Neural cell (in vitro differentiated cells): ENCODE measurements at regions not wholly inside any gene's neighbourhood (a gene's known extent, or its start where the extent isn't known, plus 50 kb on each side); places are given as distances from the start of the nearest gene placed in this dataset.

Experiments
- EZH2 ChIP-seq: fragments of 200-600, 300-800 bp; shearing (Covaris generic), sonication (generic); IDR thresholded peaks from 2 replicates; pipeline ENCODE4 v1.6.1; 2014; ENCODE audit warnings: antibody characterized with exemption, low read length, borderline replicate concordance, mild to moderate bottlenecking; ENCODE audit not compliant: insufficient read depth, poor library complexity, severe bottlenecking
- POLR2AphosphoS5 ChIP-seq: IDR thresholded peaks from 2 replicates; pipeline ENCODE4 v1.6.1; 2012
- RAD21 ChIP-seq: fragments of 450-650 bp; conservative IDR thresholded peaks from 2 replicates; pipeline ENCODE4 v1.6.1; 2014; ENCODE audit warnings: antibody characterized with exemption, mild to moderate bottlenecking, moderate library complexity
- SMC3 ChIP-seq: fragments of 450-650 bp; conservative IDR thresholded peaks from 2 replicates; pipeline ENCODE4 v1.6.1; 2014; ENCODE audit warnings: antibody characterized with exemption, mild to moderate bottlenecking, moderate library complexity; ENCODE audit not compliant: poor library complexity
- TAF1 ChIP-seq: IDR thresholded peaks from 2 replicates; pipeline ENCODE4 v1.6.1; 2012; ENCODE audit warnings: low read depth
- TF ChIP-seq, protein P1 (sequence below): fragments of 450-650 bp; IDR thresholded peaks from 2 replicates; pipeline ENCODE4 v1.5.1; 2014; ENCODE audit warnings: antibody characterized with exemption, mild to moderate bottlenecking, moderate library complexity; ENCODE audit not compliant: poor library complexity, severe bottlenecking
- TF ChIP-seq, protein P2 (sequence below): IDR thresholded peaks from 2 replicates; pipeline ENCODE4 v1.6.1; 2012; ENCODE audit warnings: borderline replicate concordance

DNA sequence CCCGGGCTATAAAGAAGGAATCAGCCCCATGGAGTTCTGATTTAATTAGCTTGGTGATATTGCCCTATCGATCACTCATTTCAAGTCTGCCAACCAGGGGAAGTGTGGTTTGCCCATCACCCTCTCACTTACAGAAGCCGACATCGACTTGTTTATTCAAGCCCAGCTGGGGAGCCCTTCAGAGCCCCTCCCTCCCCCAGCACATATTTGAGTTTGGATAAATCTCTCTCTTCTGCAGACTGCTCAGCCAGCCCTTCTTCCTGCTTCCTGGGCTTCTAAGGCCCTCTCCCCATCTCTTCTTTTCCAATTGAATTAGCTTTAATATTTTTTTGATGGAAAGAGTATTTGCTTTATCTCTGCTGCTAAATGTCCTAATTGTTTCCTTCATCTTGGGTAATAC is 299.0 kb downstream of the MIAT start:
- TF ChIP-seq, protein P1, sequence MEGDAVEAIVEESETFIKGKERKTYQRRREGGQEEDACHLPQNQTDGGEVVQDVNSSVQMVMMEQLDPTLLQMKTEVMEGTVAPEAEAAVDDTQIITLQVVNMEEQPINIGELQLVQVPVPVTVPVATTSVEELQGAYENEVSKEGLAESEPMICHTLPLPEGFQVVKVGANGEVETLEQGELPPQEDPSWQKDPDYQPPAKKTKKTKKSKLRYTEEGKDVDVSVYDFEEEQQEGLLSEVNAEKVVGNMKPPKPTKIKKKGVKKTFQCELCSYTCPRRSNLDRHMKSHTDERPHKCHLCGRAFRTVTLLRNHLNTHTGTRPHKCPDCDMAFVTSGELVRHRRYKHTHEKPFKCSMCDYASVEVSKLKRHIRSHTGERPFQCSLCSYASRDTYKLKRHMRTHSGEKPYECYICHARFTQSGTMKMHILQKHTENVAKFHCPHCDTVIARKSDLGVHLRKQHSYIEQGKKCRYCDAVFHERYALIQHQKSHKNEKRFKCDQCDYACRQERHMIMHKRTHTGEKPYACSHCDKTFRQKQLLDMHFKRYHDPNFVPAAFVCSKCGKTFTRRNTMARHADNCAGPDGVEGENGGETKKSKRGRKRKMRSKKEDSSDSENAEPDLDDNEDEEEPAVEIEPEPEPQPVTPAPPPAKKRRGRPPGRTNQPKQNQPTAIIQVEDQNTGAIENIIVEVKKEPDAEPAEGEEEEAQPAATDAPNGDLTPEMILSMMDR = no peak
- TF ChIP-seq TAF1 (no peak), POLR2AphosphoS5 (no peak), EZH2 (no peak), RAD21 (no peak), SMC3 (no peak)
- TF ChIP-seq, protein P2, sequence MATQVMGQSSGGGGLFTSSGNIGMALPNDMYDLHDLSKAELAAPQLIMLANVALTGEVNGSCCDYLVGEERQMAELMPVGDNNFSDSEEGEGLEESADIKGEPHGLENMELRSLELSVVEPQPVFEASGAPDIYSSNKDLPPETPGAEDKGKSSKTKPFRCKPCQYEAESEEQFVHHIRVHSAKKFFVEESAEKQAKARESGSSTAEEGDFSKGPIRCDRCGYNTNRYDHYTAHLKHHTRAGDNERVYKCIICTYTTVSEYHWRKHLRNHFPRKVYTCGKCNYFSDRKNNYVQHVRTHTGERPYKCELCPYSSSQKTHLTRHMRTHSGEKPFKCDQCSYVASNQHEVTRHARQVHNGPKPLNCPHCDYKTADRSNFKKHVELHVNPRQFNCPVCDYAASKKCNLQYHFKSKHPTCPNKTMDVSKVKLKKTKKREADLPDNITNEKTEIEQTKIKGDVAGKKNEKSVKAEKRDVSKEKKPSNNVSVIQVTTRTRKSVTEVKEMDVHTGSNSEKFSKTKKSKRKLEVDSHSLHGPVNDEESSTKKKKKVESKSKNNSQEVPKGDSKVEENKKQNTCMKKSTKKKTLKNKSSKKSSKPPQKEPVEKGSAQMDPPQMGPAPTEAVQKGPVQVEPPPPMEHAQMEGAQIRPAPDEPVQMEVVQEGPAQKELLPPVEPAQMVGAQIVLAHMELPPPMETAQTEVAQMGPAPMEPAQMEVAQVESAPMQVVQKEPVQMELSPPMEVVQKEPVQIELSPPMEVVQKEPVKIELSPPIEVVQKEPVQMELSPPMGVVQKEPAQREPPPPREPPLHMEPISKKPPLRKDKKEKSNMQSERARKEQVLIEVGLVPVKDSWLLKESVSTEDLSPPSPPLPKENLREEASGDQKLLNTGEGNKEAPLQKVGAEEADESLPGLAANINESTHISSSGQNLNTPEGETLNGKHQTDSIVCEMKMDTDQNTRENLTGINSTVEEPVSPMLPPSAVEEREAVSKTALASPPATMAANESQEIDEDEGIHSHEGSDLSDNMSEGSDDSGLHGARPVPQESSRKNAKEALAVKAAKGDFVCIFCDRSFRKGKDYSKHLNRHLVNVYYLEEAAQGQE = no peak
